Mucosa of rectum (tissue), 2 donors: ENCODE measurements at regions not wholly inside any gene's neighbourhood (a gene's known extent, or its start where the extent isn't known, plus 50 kb on each side); places are given as distances from the start of the nearest gene placed in this dataset.

Experiments used
- H3K27ac ChIP-seq, 2 donors: one replicate each; pipeline ENCODE4 v1.7.0; 2013; ENCODE audit warnings: inconsistent platforms in 2 of 2, low read depth in 2 of 2, low read length in 2 of 2
- H3K27me3 ChIP-seq, 2 donors: one replicate each; pipeline ENCODE4 v1.7.0; 2013; ENCODE audit warnings: low read length in 2 of 2; ENCODE audit not compliant: control insufficient read depth in 2 of 2, insufficient read depth in 2 of 2
- H3K36me3 ChIP-seq, 2 donors: one replicate each; pipeline ENCODE4 v1.7.0; 2013; ENCODE audit warnings: low read length in 2 of 2; ENCODE audit not compliant: control insufficient read depth in 2 of 2, insufficient read depth in 2 of 2
- H3K4me1 ChIP-seq, 2 donors: one replicate each; pipeline ENCODE4 v1.7.0; 2013; ENCODE audit warnings: low read length in 2 of 2, mild to moderate bottlenecking in 1 of 2; ENCODE audit not compliant: control insufficient read depth in 2 of 2, insufficient read depth in 2 of 2
- H3K4me3 ChIP-seq, 2 donors: one replicate each; pipeline ENCODE4 v1.7.0; 2013; ENCODE audit warnings: low read length in 2 of 2
- H3K9ac ChIP-seq, 2 donors: one replicate each; pipeline ENCODE4 v1.7.0; 2013; ENCODE audit warnings: low read length in 2 of 2, low read depth in 1 of 2, mild to moderate bottlenecking in 1 of 2
- H3K9me3 ChIP-seq, 2 donors: one replicate each; pipeline ENCODE4 v1.7.0; 2013; ENCODE audit warnings: low read length in 2 of 2; ENCODE audit not compliant: control insufficient read depth in 2 of 2
- donor health status: healthy.
- donor health status: Normal muscosa, but diverticular disease.

DNA sequence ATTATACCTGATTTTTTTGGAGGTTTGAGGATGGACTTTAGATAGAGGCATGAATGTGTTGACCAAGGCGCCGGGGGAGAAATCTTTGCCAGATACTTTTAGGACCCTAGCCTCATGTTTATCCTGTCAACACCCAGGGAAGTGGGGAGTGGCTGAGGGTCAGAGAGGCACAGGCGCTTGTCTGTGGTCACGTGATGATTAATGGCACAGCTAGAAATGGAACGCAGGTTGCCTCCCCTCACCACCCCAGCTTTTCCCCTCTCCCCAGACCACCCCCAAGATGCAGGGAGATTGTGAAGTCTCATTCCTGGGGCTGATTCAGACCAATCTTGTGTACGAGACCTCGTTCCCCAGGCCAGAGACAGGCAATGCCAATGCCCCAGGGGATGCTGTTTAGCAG is 218.4 kb upstream of the LINGO1 start:
- Histone ChIP-seq H3K4me3 (no peak overlapping the region), H3K27ac (no peak overlapping the region), H3K27me3 (peaks cover 0 to 2% of the 10 kb centered on the region in 2 donors), H3K9ac (no peak overlapping the region), H3K4me1 (peaks cover 7 to 17% of the 10 kb centered on the region in 2 donors), H3K36me3 (no peaks in the 10 kb centered on the region), H3K9me3 (no peaks in the 10 kb centered on the region)

DNA sequence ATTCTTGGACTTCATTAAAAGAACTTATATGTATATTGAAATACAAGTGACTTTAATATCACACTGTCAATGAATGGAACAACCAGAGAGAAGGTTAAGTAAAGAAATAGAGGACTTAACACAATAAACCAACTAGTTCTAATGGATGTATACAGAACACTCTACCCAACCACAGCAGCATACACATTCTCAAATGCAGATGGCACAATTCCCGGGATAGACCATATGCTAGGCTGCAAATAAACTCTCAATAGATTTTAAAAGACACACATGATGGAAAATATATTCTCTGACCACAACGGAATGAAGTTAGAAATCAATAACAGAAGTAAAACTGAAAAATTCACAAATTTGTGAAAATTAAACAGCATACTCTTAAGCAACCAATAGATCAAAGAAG is 214.3 kb upstream of the LINGO1 start:
- H3K27ac ChIP-seq: no peak overlapping the region
- H3K27me3 ChIP-seq: peaks cover 0 to 2% of the 10 kb centered on the region in 2 donors
- no peak overlapping the region for H3K9ac ChIP-seq
- no peak overlapping the region for H3K4me3 ChIP-seq
- H3K36me3 ChIP-seq: no peaks in the 10 kb centered on the region
- no peaks in the 10 kb centered on the region for H3K9me3 ChIP-seq
- H3K4me1 ChIP-seq: peaks cover 2 to 3% of the 10 kb centered on the region in 2 donors

DNA sequence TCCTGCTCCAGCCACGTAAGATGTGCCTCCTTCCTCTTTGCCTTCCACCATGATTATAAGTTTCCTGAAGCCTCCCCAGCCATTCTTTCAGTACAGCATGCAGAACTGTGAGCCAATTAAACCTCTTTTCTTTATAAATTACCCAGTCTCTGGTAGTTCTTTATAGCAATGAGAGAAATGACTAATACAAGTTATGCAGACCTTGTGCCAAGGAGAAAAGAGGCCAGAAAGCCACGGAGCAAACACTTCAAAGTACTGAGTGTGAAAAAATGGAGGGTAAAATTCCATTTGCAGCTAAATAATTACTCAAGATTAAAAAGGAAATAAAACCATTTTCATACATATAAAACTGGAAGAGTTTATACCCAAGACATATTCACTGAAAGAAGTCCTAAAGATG is 213.6 kb upstream of the LINGO1 start:
- no peaks in the 10 kb centered on the region for H3K36me3 ChIP-seq
- no peak overlapping the region for H3K4me3 ChIP-seq
- H3K9ac ChIP-seq: no peak overlapping the region
- no peak overlapping the region for H3K27ac ChIP-seq
- H3K27me3 ChIP-seq: peaks cover 0 to 2% of the 10 kb centered on the region in 2 donors
- H3K9me3 ChIP-seq: no peaks in the 10 kb centered on the region
- H3K4me1 ChIP-seq: peaks cover 0 to under 1% of the 10 kb centered on the region in 2 donors

DNA sequence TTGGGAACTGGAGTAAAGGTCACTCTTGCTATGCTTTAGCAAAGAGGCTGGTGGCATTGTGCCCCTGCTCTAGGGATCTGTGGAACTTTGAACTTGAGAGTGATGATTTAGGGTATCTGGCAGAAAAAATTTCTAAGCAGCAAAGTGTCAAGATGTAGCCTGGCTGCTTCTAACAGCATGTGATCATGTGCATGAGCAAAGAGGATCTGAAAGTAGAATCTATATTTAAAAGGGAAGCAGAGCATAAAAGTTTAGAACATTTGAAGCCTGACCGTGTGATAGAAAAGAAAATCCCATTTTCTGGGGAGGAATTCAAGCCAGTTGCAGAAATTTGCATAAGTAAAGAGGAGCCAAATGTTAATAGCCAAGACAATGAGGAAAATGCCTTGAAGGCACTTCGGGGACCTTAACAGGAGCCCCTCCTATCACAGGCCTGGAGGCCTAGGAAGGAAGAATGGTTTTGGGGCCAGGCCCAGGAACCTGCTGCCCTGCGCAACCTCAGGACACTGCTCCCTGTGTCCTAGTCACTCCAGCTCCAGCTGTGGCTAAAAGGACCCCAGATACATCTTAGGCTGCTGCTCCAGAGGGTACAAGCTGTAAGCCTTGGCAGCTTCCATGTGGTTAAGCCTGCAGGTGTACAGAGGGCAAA is 212.2 kb upstream of the LINGO1 start:
- Histone ChIP-seq H3K27ac (no peak overlapping the region), H3K4me1 (no peaks in the 10 kb centered on the region), H3K36me3 (no peaks in the 10 kb centered on the region), H3K27me3 (peaks cover 0 to 4% of the 10 kb centered on the region in 2 donors), H3K4me3 (no peak overlapping the region), H3K9me3 (no peaks in the 10 kb centered on the region), H3K9ac (no peak overlapping the region)

DNA sequence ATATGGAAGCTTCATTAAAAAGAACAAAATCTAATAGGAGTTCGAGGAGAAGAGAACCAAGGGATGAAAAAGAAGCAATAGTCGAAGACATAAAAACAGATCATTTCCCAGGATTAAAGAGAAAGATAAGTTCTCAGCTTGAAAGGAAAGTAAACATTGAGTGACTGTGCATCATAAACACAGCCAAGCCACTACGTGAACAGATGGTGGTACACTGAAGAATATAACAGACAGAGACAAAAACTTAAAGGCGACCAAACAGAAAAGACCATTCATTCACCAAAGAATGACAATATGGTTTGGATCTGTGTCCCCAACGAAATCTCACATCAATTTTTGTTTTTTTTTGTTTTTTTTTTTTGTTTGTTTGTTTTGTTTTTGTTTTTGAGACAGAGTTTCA is 210.8 kb upstream of the LINGO1 start:
- Histone ChIP-seq H3K9me3 (no peaks in the 10 kb centered on the region), H3K4me3 (no peak overlapping the region), H3K4me1 (no peaks in the 10 kb centered on the region), H3K27me3 (peaks cover 0 to 4% of the 10 kb centered on the region in 2 donors), H3K36me3 (no peaks in the 10 kb centered on the region), H3K27ac (no peak overlapping the region), H3K9ac (no peak overlapping the region)

DNA sequence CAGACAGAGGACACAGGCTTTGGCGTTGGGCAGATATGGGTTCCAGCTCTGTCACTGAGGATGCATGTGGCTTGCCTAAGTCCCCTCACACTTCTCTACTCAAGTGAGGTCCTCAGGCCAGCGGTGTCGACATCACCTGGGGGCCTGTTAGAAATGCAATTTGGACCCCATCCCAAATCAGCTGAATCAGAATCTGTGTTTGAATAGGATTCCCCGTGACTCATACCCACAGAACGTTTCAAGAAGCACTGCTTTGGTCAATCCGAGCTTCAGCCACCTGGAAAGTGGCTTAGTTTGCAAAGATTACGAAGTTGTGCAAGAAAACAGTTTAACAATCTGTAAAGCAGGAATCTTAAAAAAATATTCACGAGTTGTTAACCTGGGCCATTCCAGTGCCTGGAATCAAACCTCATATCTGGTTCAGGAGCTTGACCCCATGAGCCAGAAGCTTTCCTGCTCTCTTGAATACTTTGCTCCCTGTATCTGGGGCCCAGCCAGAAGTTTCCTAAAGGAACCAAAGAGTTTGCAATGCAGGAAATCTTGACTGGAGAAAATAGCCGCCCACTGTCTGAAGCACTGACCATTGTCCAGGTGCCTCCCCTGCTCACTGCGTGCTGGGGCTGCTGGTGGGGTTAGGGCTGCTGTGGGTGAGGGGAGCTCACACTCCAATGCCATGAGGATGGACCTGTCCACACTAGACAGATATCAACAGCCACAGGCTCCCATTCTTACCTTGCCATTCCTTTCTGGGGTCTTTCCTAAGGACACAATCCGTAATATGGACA is 208.5 kb upstream of the LINGO1 start:
- no peak overlapping the region for H3K9ac ChIP-seq
- no peaks in the 10 kb centered on the region for H3K4me1 ChIP-seq
- H3K36me3 ChIP-seq: no peaks in the 10 kb centered on the region
- H3K27ac ChIP-seq: no peak overlapping the region
- H3K9me3 ChIP-seq: no peaks in the 10 kb centered on the region
- H3K27me3 ChIP-seq: peaks cover 0 to 2% of the 10 kb centered on the region in 2 donors
- no peak overlapping the region for H3K4me3 ChIP-seq

GRCh38 chr15:77839970-77840905 is 207.5 kb upstream of the LINGO1 start:
- Histone ChIP-seq H3K4me3 (no peak overlapping the region), H3K27ac (no peak overlapping the region), H3K9ac (no peak overlapping the region), H3K4me1 (no peaks in the 10 kb centered on the region), H3K9me3 (no peaks in the 10 kb centered on the region), H3K36me3 (no peaks in the 10 kb centered on the region), H3K27me3 (peaks cover 0 to 2% of the 10 kb centered on the region in 2 donors)

DNA sequence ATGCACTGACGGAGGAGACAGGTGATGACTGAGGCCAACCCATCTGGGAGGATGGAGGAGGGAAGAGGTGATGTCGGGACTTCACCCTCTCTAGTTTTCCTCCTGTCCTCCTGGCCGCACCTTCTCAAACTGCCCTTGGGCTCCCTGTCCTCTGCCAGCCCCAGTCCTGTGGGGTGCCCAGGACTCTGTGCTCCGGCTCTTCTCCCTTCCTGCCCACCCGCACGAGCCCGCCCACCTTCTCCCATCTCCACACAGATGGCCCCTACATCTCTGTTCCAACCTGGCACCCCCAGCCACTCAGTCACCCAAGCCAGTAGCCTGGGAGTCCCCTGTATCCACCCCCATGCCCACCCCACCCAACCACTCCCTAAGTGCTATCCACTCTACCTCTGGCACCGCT is 206.7 kb upstream of the LINGO1 start:
- H3K27me3 ChIP-seq: peaks cover 0 to 2% of the 10 kb centered on the region in 2 donors
- H3K9me3 ChIP-seq: no peaks in the 10 kb centered on the region
- no peak overlapping the region for H3K27ac ChIP-seq
- no peak overlapping the region for H3K9ac ChIP-seq
- no peak overlapping the region for H3K4me3 ChIP-seq
- H3K36me3 ChIP-seq: no peaks in the 10 kb centered on the region
- H3K4me1 ChIP-seq: no peaks in the 10 kb centered on the region

DNA sequence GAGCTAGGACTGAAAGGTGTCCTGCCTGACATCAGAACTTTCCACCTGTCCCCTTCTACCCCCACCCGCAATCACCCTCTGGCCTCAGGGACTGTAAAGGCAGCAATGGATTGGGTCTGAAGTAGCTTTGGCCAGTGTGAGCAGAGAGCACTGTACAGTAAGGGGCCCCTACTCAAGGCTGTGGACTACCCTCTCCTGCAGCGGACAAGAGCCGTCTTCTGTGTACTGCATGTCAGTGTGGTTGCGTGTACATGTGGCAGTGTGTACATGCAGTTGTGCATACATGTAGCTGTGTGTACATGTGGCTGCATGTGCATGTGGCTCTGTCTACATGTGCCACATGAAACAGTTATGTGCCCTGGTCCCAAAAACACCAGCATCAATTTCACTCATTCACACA is 205.9 kb upstream of the LINGO1 start:
- Histone ChIP-seq H3K36me3 (no peaks in the 10 kb centered on the region), H3K9me3 (no peaks in the 10 kb centered on the region), H3K4me3 (no peak overlapping the region), H3K27ac (no peak overlapping the region), H3K9ac (no peak overlapping the region), H3K4me1 (no peaks in the 10 kb centered on the region), H3K27me3 (peaks cover 0 to 2% of the 10 kb centered on the region in 2 donors)

DNA sequence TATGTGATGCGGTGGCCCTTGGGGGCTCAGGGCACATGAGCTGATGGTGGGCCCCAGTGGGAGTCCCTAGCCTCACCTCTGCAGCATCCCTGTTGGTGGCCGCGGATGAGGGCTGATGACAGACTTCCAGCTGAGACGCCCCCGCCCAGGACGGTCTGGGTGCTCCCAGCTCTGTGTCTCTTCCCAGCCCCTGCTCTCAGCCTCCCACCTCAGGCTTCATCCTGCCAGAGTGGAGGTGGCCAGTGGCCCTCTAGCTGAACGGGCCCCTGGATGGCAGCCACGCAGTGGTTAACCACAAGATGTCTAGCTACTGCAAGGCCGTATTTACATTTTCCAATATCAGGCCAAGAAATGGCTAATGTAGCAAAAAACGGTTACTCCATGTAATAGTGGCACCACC is 205.3 kb upstream of the LINGO1 start:
- no peaks in the 10 kb centered on the region for H3K9me3 ChIP-seq
- H3K36me3 ChIP-seq: no peaks in the 10 kb centered on the region
- no peak overlapping the region for H3K27ac ChIP-seq
- no peak overlapping the region for H3K4me3 ChIP-seq
- H3K27me3 ChIP-seq: peaks cover 0 to 2% of the 10 kb centered on the region in 2 donors
- no peak overlapping the region for H3K9ac ChIP-seq
- no peaks in the 10 kb centered on the region for H3K4me1 ChIP-seq
